Liver (tissue), 8 donors: ENCODE measurements at regions not wholly inside any gene's neighbourhood (a gene's known extent, or its start where the extent isn't known, plus 50 kb on each side); places are given as distances from the start of the nearest gene placed in this dataset.

Source experiments
- DNase-seq: peaks from one replicate; pipeline ENCODE4 v3.0.0-alpha.2; 2017; ENCODE audit warnings: low spot score
- H3K27ac ChIP-seq, 2 donors: one replicate each; pipeline ENCODE4 v1.7.0; 2013; ENCODE audit warnings: inconsistent platforms in 2 of 2, low read length in 2 of 2, control low read depth in 1 of 2, low read depth in 1 of 2, mild to moderate bottlenecking in 1 of 2
- H3K27me3 ChIP-seq, 4 donors: one replicate each; pipeline versions ENCODE4 v1.6.1 to v1.7.0; 2013; ENCODE audit warnings: low read length in 3 of 4, inconsistent platforms in 1 of 4, mild to moderate bottlenecking in 1 of 4, moderate library complexity in 1 of 4; ENCODE audit not compliant: control insufficient read depth in 4 of 4, insufficient read depth in 4 of 4
- H3K36me3 ChIP-seq, 4 donors: one replicate each; pipeline versions ENCODE4 v1.6.1 to v1.7.0; 2013; ENCODE audit warnings: low read length in 3 of 4, mild to moderate bottlenecking in 3 of 4, low read depth in 1 of 4, moderate library complexity in 1 of 4; ENCODE audit not compliant: control insufficient read depth in 4 of 4, insufficient read depth in 3 of 4
- H3K4me1 ChIP-seq, 4 donors: one replicate each; pipeline versions ENCODE4 v1.6.1 to v1.7.0; 2013; ENCODE audit warnings: low read length in 3 of 4, mild to moderate bottlenecking in 3 of 4, moderate library complexity in 1 of 4; ENCODE audit not compliant: control insufficient read depth in 4 of 4, insufficient read depth in 4 of 4
- H3K4me3 ChIP-seq, 3 donors: one replicate each; pipeline versions ENCODE4 v1.6.1 to v1.7.0; 2013; ENCODE audit warnings: low read length in 3 of 3, control low read depth in 1 of 3, low read depth in 1 of 3, mild to moderate bottlenecking in 1 of 3
- H3K9ac ChIP-seq, 2 donors: one replicate each; pipeline ENCODE4 v1.7.0; 2013; ENCODE audit warnings: low read length in 2 of 2, mild to moderate bottlenecking in 2 of 2, moderate library complexity in 2 of 2, control low read depth in 1 of 2, low read depth in 1 of 2
- H3K9me3 ChIP-seq, 4 donors: one replicate each; pipeline versions ENCODE4 v1.6.1 to v1.7.0; 2013; ENCODE audit warnings: low read length in 3 of 4; ENCODE audit not compliant: control insufficient read depth in 4 of 4
- EGR1 ChIP-seq, 2 donors: IDR thresholded peaks; 2 replicates each; pipeline ENCODE4 v1.6.1; 2016 to 2018; ENCODE audit warnings: antibody characterized with exemption in 2 of 2, low read depth in 2 of 2
- FOXA1 ChIP-seq: IDR thresholded peaks from 2 replicates; pipeline ENCODE4 v1.6.1; 2016; ENCODE audit warnings: antibody characterized with exemption
- FOXA2 ChIP-seq: IDR thresholded peaks from 2 replicates; pipeline ENCODE4 v1.6.1; 2016; ENCODE audit warnings: antibody characterized with exemption
- HNF4A ChIP-seq, 2 donors: conservative IDR thresholded peaks; 2 replicates each; pipeline ENCODE4 v1.6.1; 2016; ENCODE audit warnings: antibody characterized with exemption in 2 of 2, mild to moderate bottlenecking in 2 of 2
- HNF4G ChIP-seq: IDR thresholded peaks from 2 replicates; pipeline ENCODE4 v1.6.1; 2016; ENCODE audit warnings: antibody characterized with exemption
- JUND ChIP-seq, 2 donors: IDR thresholded peaks; 2 replicates each; pipeline ENCODE4 v1.6.1; 2016; ENCODE audit warnings: antibody characterized with exemption in 2 of 2
- RXRA ChIP-seq, 2 donors: IDR thresholded peaks; 2 replicates each; pipeline ENCODE4 v1.6.1; 2017 to 2018; ENCODE audit warnings: antibody characterized with exemption in 2 of 2, mild to moderate bottlenecking in 1 of 2
- TAF1 ChIP-seq: conservative IDR thresholded peaks from 2 replicates; pipeline ENCODE4 v1.6.1; 2016; ENCODE audit warnings: antibody characterized with exemption, mild to moderate bottlenecking
- YY1 ChIP-seq: IDR thresholded peaks from 2 replicates; pipeline ENCODE4 v1.6.1; 2016; ENCODE audit warnings: antibody characterized with exemption, mild to moderate bottlenecking
- WGBS: extraction: QIAGEN DNeasy Blood & Tissue Kit; methylation state at CpG from one replicate; pipeline ENCODE4 v1.1.7; 2013; 5-methylcytosine and 5-hydroxymethylcytosine counted together
- TF ChIP-seq, protein P1 (sequence below): fragments of 150-350 bp; IDR thresholded peaks from 2 replicates; pipeline ENCODE4 v1.5.1; 2017; ENCODE audit warnings: improper control_type of control experiment, low read depth, low read length; ENCODE audit not compliant: missing input control
- TF ChIP-seq, protein P2 (sequence below): IDR thresholded peaks from 2 replicates; pipeline ENCODE4 v1.6.1; 2016; ENCODE audit warnings: antibody characterized with exemption
- donor health status: healthy.
- donor health status: healthy.
- donor health status: healthy.
- donor health status: healthy.
- donor health status: healthy.

DNA sequence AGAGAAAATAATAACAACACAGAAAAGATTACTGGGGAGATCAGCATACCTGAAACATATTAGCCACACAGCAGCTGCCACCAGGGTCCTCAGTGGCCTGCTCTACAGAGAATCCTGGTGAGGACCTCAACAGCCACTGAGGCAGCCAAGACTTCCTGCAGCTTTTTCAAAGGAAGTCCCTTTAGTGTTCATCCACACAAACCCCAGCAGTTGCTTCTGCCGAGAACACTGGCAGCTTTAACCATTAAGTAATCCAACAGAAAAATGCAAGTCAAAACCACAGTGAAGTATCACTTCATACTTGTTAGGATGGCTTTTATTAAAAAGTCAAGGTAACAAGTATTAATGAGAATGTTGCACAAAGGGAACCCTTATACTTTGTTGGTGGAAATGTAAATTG is 542.0 kb upstream of the GCFC2 start:
- no peaks in the 10 kb centered on the region for H3K36me3 ChIP-seq
- DNase-seq = no peak
- H3K9ac ChIP-seq = no peak overlapping the region
- WGBS = 51% methylated on average over 1 of the region's 1 CpG
- no peaks in the 10 kb centered on the region for H3K4me1 ChIP-seq
- no peak overlapping the region for H3K4me3 ChIP-seq
- no peaks in the 10 kb centered on the region for H3K9me3 ChIP-seq
- peaks cover 0 to 4% (median 0%) of the 10 kb centered on the region in 4 donors for H3K27me3 ChIP-seq
- H3K27ac ChIP-seq = no peak overlapping the region
- TF ChIP-seq FOXA1 (no peak), HNF4A (conservative IDR thresholded peaks at IDR 0.05) (no peak), YY1 (no peak), EGR1 (IDR thresholded peaks at IDR 0.05; ENCODE audit: low read depth in 2 of 2) (no peak)

DNA sequence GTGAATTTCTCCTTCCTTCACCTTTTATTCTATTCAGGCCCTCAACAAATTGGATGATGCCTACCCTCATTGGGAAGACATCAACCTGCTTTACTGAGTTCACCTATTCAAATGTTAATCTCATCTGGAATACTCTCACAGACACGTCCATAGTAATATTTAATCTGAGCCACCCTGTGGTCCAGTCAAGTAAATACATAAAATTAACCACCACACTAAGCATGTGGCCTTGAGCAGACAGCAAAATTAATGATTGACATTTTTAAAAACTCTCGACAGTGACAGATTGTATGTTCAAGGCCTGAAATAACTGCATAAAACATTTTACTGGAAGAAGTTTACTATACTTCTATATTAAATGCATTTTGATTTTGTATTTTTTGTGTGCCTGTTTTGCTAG is 540.6 kb upstream of the GCFC2 start:
- 45% methylated on average over 2 of the region's 2 CpGs for WGBS
- no peak for DNase-seq
- TF ChIP-seq RXRA (IDR thresholded peaks at IDR 0.05) (no peak), TAF1 (no peak), HNF4A (conservative IDR thresholded peaks at IDR 0.05) (no peak), HNF4G (no peak), JUND (IDR thresholded peaks at IDR 0.05) (no peak), EGR1 (IDR thresholded peaks at IDR 0.05; ENCODE audit: low read depth in 2 of 2) (no peak), FOXA2 (no peak)
- TF ChIP-seq, protein P1, sequence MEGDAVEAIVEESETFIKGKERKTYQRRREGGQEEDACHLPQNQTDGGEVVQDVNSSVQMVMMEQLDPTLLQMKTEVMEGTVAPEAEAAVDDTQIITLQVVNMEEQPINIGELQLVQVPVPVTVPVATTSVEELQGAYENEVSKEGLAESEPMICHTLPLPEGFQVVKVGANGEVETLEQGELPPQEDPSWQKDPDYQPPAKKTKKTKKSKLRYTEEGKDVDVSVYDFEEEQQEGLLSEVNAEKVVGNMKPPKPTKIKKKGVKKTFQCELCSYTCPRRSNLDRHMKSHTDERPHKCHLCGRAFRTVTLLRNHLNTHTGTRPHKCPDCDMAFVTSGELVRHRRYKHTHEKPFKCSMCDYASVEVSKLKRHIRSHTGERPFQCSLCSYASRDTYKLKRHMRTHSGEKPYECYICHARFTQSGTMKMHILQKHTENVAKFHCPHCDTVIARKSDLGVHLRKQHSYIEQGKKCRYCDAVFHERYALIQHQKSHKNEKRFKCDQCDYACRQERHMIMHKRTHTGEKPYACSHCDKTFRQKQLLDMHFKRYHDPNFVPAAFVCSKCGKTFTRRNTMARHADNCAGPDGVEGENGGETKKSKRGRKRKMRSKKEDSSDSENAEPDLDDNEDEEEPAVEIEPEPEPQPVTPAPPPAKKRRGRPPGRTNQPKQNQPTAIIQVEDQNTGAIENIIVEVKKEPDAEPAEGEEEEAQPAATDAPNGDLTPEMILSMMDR = no peak
- TF ChIP-seq, protein P2, sequence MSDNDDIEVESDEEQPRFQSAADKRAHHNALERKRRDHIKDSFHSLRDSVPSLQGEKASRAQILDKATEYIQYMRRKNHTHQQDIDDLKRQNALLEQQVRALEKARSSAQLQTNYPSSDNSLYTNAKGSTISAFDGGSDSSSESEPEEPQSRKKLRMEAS = no peak
- Histone ChIP-seq H3K9me3 (no peaks in the 10 kb centered on the region), H3K27me3 (peaks cover 0 to 4% (median 0%) of the 10 kb centered on the region in 4 donors), H3K36me3 (no peaks in the 10 kb centered on the region), H3K9ac (no peak overlapping the region), H3K4me3 (no peak overlapping the region), H3K4me1 (no peaks in the 10 kb centered on the region), H3K27ac (no peak overlapping the region)

DNA sequence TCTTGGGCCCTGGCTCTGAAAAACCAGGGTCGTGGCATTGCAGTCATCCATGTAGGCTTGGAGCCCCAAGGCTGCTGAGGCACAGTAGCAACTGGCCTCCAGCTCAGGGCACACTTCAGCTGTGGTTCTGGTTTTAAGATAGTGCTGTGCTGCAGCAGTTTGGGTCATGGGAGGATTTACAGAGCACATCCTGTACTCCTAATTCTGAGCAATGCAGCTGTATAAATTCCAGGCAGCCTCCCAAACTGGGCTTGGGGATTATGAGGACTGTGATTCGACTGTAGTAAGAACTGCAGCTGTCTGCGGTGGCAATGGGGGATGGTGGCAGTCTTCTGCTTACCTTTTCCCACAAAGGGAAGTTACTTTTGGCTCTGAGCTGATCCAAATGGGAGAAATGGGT is 536.3 kb upstream of the GCFC2 start:
- Histone ChIP-seq H3K36me3 (no peaks in the 10 kb centered on the region), H3K4me1 (no peaks in the 10 kb centered on the region), H3K9ac (no peak overlapping the region), H3K4me3 (no peak overlapping the region), H3K27me3 (no peaks in the 10 kb centered on the region), H3K9me3 (no peaks in the 10 kb centered on the region), H3K27ac (no peak overlapping the region)
- DNase-seq = no peak
- TF ChIP-seq HNF4A (conservative IDR thresholded peaks at IDR 0.05) = no peak
- WGBS = 69% methylated on average over 3 of the region's 3 CpGs
